Fibroblast of pulmonary artery (primary cell): ENCODE measurements at regions not wholly inside any gene's neighbourhood (a gene's known extent, or its start where the extent isn't known, plus 50 kb on each side); places are given as distances from the start of the nearest gene placed in this dataset.

Source experiments
- DNase-seq: peaks from one replicate; pipeline ENCODE4 v3.0.0-alpha.2; 2010; ENCODE audit warnings: low read depth
- H3K4me3 ChIP-seq: replicated peaks from 2 replicates; pipeline ENCODE4 v1.5.1; 2011; ENCODE audit warnings: low read depth, mild to moderate bottlenecking, control low read depth, low read length, moderate library complexity
- CTCF ChIP-seq: IDR thresholded peaks from 2 replicates; pipeline ENCODE4 v1.5.1; 2011; ENCODE audit warnings: mild to moderate bottlenecking, control low read depth, low read length, inconsistent platforms; ENCODE audit errors: missing control alignments

DNA sequence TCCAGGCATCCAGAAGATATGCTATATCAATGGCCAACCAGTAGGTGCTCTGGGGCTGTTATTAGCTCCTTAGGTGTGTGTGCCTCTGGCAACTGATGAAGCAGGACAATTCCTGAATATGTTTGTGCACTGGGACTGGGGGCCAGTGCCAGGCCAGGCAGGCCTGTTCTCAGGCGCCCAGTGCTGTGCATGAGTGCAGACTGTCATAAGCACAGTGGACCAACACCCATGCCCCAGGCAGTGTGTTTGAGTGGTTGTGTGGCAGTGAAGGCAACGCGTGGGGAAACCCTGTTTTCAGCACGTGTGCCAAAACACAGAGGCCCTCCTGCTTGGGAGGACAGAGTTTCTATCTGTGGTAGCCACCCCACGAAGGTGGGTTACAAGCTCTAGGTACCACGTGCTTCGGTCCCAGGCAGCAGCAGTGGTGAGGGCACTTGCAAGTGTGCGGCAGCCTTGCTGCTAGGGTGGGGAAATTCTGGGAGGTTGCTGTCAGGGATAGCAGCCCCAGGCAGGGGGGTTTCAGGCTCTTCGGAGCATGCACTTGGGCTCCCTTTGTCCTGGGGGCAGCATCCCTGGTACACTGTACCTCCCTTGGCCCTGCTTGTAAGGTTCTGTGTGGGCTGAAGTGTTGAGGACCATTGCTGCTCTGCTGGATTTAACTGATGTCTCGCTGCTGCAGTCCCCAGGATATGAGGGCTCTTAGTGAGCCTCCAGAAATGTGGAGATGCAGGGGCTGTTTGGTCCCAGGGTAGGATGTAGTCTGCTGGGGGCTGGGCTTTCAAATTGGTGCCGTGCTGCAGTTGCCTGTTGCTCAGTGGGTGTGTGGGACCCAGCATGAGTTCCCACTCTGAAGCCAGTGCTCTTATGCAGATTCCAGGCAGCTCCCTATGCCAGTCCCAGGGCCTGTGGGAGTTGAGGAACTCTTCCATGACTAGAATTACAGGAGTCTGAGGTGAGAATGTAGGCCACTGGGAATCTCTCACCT, 280.9 kb downstream of the RPRM start:
- no peak for TF ChIP-seq CTCF
- no peak for DNase-seq
- H3K4me3 ChIP-seq = no peak overlapping the region

DNA sequence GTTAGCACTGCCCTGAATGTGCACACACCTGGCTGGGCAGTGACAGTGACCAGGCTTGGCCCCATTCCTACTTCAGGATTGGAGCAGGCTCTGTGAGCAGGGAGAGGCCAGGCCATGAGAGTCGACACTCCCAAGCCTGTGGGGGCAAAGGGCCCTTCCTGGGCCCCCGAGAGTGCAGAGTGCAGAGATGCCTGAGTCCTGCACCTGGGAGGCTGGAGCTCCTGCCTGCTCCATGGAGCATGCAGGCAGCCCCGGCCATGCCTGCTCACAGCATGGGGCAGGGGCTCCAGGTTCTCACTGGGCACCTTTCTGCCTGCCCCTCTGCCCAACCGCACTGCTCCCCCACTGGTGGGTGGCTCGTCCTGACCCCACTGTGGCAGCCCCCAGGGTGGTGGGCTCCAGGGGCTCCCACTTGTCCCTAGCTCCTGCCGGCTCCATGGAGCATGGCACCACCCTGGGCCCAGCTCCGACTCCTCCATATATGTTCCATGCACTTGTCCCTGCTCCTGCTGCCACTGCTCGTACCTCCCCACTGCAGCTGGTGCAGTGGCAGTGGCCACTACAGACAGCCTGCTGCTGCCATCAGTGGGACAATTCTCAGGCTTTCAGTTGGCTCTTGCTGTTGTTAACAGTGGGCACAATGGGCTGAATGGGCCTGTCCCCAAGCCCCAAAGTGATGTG, 282.0 kb downstream of the RPRM start:
- TF ChIP-seq CTCF = no peak
- H3K4me3 ChIP-seq = no peak overlapping the region
- DNase-seq = no peak

- TF ChIP-seq CTCF = no peak
- no peak overlapping the region for H3K4me3 ChIP-seq
These were observed 283.2 kb downstream of the RPRM start for GRCh38 chr2:153195342-153195741.

DNA sequence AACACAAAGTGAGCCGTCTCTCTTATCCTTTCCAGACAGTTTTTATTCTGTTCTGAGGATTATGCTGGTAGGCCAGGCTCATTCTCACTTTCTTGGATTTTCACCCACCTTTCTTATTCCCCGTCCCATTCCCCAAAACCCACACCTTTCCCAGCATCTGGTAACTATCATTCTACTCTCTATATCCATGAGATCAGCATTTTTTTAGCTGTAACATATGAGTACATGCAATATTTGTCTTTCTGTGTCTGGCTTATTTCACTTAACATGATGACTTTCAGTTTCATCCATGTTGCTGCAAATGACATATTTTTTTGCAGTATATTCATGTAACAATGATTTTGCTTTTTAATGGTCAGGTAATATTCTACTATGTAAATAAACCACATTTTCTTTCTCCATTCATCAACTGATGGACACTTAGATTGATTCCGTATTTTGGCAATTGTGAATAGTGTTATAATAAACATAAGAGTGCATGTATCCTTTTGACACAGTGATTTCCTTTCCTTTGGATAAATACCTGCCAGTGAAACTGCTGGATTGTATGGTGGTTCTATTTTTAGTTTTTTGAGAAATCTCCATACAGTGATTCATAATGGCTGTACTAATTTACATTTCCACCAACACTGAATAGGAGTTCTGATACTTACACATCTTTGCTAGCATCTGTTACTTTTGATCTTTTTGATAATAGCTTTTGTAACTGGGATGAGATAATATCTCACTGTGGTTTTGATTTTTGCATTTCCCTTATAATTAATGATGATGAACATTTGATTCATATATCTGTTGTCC, 289.3 kb downstream of the RPRM start:
- TF ChIP-seq CTCF = no peak
- no peak for DNase-seq
- no peak overlapping the region for H3K4me3 ChIP-seq

More at GRCh38 chr2:153195342-153195741, 283.2 kb downstream of the RPRM start:
- DNase-seq = no peak

- H3K4me3 ChIP-seq = no peak overlapping the region
- TF ChIP-seq CTCF = no peak
- no peak for DNase-seq
These were observed 298.8 kb downstream of the RPRM start for GRCh38 chr2:153179808-153180207.

GRCh38 chr2:153169609-153170008, 309.0 kb downstream of the RPRM start:
- no peak for TF ChIP-seq CTCF
- H3K4me3 ChIP-seq = no peak overlapping the region
- DNase-seq = no peak
